PFSK-1 (cell line): ENCODE measurements at regions not wholly inside any gene's neighbourhood (a gene's known extent, or its start where the extent isn't known, plus 50 kb on each side); places are given as distances from the start of the nearest gene placed in this dataset.

Experiments used
- FOXP2 ChIP-seq: optimal IDR thresholded peaks from 2 replicates; pipeline ENCODE3; 2011; ENCODE audit warnings: borderline replicate concordance, control low read depth, inconsistent platforms; ENCODE audit not compliant: insufficient read depth; ENCODE audit errors: extremely low read length, extremely low read depth
- POLR2AphosphoS5 ChIP-seq: IDR thresholded peaks from 2 replicates; pipeline ENCODE4 v1.6.1; 2012; ENCODE audit warnings: low read depth, mild to moderate bottlenecking, control low read depth, low read length, moderate library complexity
- TF ChIP-seq, protein P1 (sequence below), 2 experiments: IDR thresholded peaks; 2 replicates each; pipeline versions ENCODE4 v1.6.1 to v1.8.0; 2011 to 2012; ENCODE audit warnings: low read depth in 2 of 2, low read length in 2 of 2, control low read depth in 1 of 2, inconsistent platforms in 1 of 2, mild to moderate bottlenecking in 1 of 2, moderate library complexity in 1 of 2; ENCODE audit not compliant: insufficient read depth in 1 of 2

GRCh38 chr4:27141530-27141929, 280.9 kb downstream of the STIM2 start:
- TF ChIP-seq, protein P1, sequence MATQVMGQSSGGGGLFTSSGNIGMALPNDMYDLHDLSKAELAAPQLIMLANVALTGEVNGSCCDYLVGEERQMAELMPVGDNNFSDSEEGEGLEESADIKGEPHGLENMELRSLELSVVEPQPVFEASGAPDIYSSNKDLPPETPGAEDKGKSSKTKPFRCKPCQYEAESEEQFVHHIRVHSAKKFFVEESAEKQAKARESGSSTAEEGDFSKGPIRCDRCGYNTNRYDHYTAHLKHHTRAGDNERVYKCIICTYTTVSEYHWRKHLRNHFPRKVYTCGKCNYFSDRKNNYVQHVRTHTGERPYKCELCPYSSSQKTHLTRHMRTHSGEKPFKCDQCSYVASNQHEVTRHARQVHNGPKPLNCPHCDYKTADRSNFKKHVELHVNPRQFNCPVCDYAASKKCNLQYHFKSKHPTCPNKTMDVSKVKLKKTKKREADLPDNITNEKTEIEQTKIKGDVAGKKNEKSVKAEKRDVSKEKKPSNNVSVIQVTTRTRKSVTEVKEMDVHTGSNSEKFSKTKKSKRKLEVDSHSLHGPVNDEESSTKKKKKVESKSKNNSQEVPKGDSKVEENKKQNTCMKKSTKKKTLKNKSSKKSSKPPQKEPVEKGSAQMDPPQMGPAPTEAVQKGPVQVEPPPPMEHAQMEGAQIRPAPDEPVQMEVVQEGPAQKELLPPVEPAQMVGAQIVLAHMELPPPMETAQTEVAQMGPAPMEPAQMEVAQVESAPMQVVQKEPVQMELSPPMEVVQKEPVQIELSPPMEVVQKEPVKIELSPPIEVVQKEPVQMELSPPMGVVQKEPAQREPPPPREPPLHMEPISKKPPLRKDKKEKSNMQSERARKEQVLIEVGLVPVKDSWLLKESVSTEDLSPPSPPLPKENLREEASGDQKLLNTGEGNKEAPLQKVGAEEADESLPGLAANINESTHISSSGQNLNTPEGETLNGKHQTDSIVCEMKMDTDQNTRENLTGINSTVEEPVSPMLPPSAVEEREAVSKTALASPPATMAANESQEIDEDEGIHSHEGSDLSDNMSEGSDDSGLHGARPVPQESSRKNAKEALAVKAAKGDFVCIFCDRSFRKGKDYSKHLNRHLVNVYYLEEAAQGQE (IDR thresholded peaks at IDR 0.05; ENCODE audit: insufficient read depth in 1 of 2, low read depth in 2 of 2, low read length in 2 of 2) = no peak
- TF ChIP-seq POLR2AphosphoS5 = no peak
- TF ChIP-seq FOXP2 = no peak
